ENCODE measurements at regions not wholly inside any gene's neighbourhood (a gene's known extent, or its start where the extent isn't known, plus 50 kb on each side); places are given as distances from the start of the nearest gene placed in this dataset.

DNA sequence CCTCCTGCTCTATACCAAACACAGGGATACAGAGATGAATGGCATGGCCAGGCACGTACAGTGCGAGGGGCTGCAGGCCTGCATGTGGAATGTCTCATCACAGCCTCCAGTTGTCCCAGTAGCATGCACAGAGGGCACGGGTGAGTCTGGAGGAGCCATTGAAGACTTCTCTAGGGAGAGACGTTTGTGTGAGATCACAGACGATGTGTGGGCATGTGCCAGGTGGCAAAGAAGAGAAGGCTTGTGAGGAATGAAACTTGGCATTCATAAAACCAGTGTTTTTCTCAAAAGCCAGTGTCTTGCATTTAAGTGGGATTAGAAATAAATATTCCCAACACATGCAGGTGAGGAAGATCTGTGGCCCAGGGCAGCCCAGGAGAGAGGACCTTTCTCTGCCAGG is 119.1 kb upstream of the UBE3A start:
- TF ChIP-seq EZH2 (IDR thresholded peaks at IDR 0.05; ENCODE audit: low read depth, unreplicated experiment) = no peak
- TF ChIP-seq, protein P1, sequence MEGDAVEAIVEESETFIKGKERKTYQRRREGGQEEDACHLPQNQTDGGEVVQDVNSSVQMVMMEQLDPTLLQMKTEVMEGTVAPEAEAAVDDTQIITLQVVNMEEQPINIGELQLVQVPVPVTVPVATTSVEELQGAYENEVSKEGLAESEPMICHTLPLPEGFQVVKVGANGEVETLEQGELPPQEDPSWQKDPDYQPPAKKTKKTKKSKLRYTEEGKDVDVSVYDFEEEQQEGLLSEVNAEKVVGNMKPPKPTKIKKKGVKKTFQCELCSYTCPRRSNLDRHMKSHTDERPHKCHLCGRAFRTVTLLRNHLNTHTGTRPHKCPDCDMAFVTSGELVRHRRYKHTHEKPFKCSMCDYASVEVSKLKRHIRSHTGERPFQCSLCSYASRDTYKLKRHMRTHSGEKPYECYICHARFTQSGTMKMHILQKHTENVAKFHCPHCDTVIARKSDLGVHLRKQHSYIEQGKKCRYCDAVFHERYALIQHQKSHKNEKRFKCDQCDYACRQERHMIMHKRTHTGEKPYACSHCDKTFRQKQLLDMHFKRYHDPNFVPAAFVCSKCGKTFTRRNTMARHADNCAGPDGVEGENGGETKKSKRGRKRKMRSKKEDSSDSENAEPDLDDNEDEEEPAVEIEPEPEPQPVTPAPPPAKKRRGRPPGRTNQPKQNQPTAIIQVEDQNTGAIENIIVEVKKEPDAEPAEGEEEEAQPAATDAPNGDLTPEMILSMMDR (conservative IDR thresholded peaks at IDR 0.05; ENCODE audit: low read depth in 2 of 2) = no peak
- no peak for TF ChIP-seq POLR2AphosphoS5 (IDR thresholded peaks at IDR 0.05; ENCODE audit: low read depth)
- TF ChIP-seq EZH2phosphoT487 (IDR thresholded peaks at IDR 0.05; ENCODE audit: unreplicated experiment) = no peak

Data from GM23338 (cell line).